GM23338 (cell line): ENCODE measurements at regions not wholly inside any gene's neighbourhood (a gene's known extent, or its start where the extent isn't known, plus 50 kb on each side); places are given as distances from the start of the nearest gene placed in this dataset.

Experiments used
- ATAC-seq: fragments of 200-7000 bp; cut with Tn5 transposase; 3 replicates; pipeline ENCODE4 v1.9.1; 2020
- DNase-seq: peaks from one replicate; pipeline ENCODE4 v3.0.0-alpha.2; 2015; ENCODE audit warnings: low spot score
- H2AFZ ChIP-seq: fragments of 200-600 bp; sonication (generic); 2 replicates; pipeline ENCODE4 v1.8.0; 2016; ENCODE audit warnings: antibody characterized with exemption, mild to moderate bottlenecking, moderate library complexity
- H3F3A ChIP-seq: fragments of 200-600 bp; sonication (generic); replicated peaks from 2 replicates; pipeline ENCODE4 v1.8.0; 2017; ENCODE audit warnings: antibody characterized with exemption, mixed run types, low read depth
- H3K27ac ChIP-seq: fragments of 200-600 bp; sonication (generic); 2 replicates; pipeline ENCODE4 v1.6.1; 2016; ENCODE audit warnings: low read depth
- H3K27me3 ChIP-seq: fragments of 200-600 bp; sonication (generic); 2 replicates; pipeline ENCODE4 v1.8.0; 2016; ENCODE audit warnings: mild to moderate bottlenecking, mixed run types, moderate library complexity; ENCODE audit not compliant: insufficient read depth
- H3K36me3 ChIP-seq: fragments of 200-600 bp; sonication (generic); 2 replicates; pipeline ENCODE4 v1.8.0; 2016; ENCODE audit warnings: mild to moderate bottlenecking; ENCODE audit not compliant: insufficient read depth
- H3K4me1 ChIP-seq: fragments of 200-600 bp; sonication (generic); 2 replicates; pipeline ENCODE4 v1.8.0; 2016; ENCODE audit warnings: mild to moderate bottlenecking, moderate library complexity; ENCODE audit not compliant: insufficient read depth
- H3K4me2 ChIP-seq: fragments of 200-600 bp; sonication (generic); 2 replicates; pipeline ENCODE4 v1.7.1; 2017; ENCODE audit warnings: mixed run types
- H3K4me3 ChIP-seq: fragments of 200-600 bp; sonication (generic); 2 replicates; pipeline ENCODE4 v1.6.1; 2016; ENCODE audit warnings: mixed run types
- H3K79me2 ChIP-seq: fragments of 200-600 bp; sonication (generic); replicated peaks from 2 replicates; pipeline ENCODE4 v1.8.0; 2017; ENCODE audit warnings: mild to moderate bottlenecking; ENCODE audit not compliant: insufficient read depth
- H3K9me2 ChIP-seq: fragments of 200-600 bp; sonication (generic); 2 replicates; pipeline ENCODE4 v1.8.0; 2017; ENCODE audit not compliant: insufficient read depth
- H4K20me1 ChIP-seq: fragments of 200-600 bp; sonication (generic); replicated peaks from 2 replicates; pipeline ENCODE4 v1.8.0; 2017; ENCODE audit warnings: mild to moderate bottlenecking; ENCODE audit not compliant: insufficient read depth
- H3K27ac Mint-ChIP-seq: 2 replicates; pipeline ENCODE4 v1.8.0; 2020; ENCODE audit warnings: inconsistent platforms, mild to moderate bottlenecking, moderate library complexity, mixed read lengths
- H3K27me3 Mint-ChIP-seq: 3 replicates; pipeline ENCODE4 v1.8.0; 2022; ENCODE audit warnings: low read depth, mild to moderate bottlenecking, moderate library complexity, mixed read lengths, inconsistent platforms; ENCODE audit not compliant: insufficient read depth, poor library complexity
- H3K36me3 Mint-ChIP-seq: 3 replicates; pipeline ENCODE4 v1.8.0; 2021; ENCODE audit warnings: low read depth, mild to moderate bottlenecking, inconsistent platforms, moderate library complexity, mixed read lengths
- H3K4me1 Mint-ChIP-seq: 3 replicates; pipeline ENCODE4 v1.8.0; 2020; ENCODE audit warnings: mild to moderate bottlenecking, inconsistent platforms, mixed read lengths
- H3K4me3 Mint-ChIP-seq: 3 replicates; pipeline ENCODE4 v1.8.0; 2021; ENCODE audit warnings: moderate library complexity, mild to moderate bottlenecking, inconsistent platforms, mixed read lengths
- H3K9me3 Mint-ChIP-seq: 3 replicates; pipeline ENCODE4 v1.8.0; 2020; ENCODE audit warnings: moderate library complexity, mild to moderate bottlenecking, inconsistent platforms, mixed read lengths
- CREB1 ChIP-seq: fragments of 250-450 bp; sonication (Bioruptor Pico); IDR thresholded peaks from 2 replicates; pipeline ENCODE4 v1.5.0; 2020; ENCODE audit warnings: low read depth, mild to moderate bottlenecking, moderate library complexity
- EZH2phosphoT487 ChIP-seq: fragments of 200-600 bp; sonication (generic); IDR thresholded peaks from one replicate; pipeline ENCODE4 v1.8.1; 2018; ENCODE audit warnings: antibody characterized with exemption; ENCODE audit not compliant: unreplicated experiment
- NANOG ChIP-seq: IDR thresholded peaks from 2 replicates; pipeline ENCODE4 v1.6.1; 2016; ENCODE audit warnings: antibody characterized with exemption, borderline replicate concordance
- POLR2AphosphoS5 ChIP-seq: IDR thresholded peaks from 2 replicates; pipeline ENCODE4 v1.6.1; 2016; ENCODE audit warnings: antibody characterized with exemption, low read depth
- STAT1 ChIP-seq: IDR thresholded peaks from one replicate; pipeline ENCODE4 v1.6.1; 2016; ENCODE audit warnings: antibody characterized with exemption; ENCODE audit not compliant: unreplicated experiment
- ZNF114 ChIP-seq: fragments of 250-450 bp; sonication (Bioruptor Pico); IDR thresholded peaks from 2 replicates; pipeline ENCODE4 v1.5.0; 2020; ENCODE audit warnings: mild to moderate bottlenecking, moderate library complexity
- ZNF331 ChIP-seq: fragments of 250-450 bp; sonication (Bioruptor Pico); IDR thresholded peaks from 2 replicates; pipeline ENCODE4 v1.5.0; 2020; ENCODE audit warnings: low read depth, mild to moderate bottlenecking, moderate library complexity
- TF ChIP-seq, protein P1 (sequence below): fragments of 250-450 bp; sonication (Bioruptor Pico); IDR thresholded peaks from 2 replicates; pipeline ENCODE4 v1.5.0; 2020; ENCODE audit warnings: mild to moderate bottlenecking, moderate library complexity
- TF ChIP-seq, protein P2 (sequence below), 2 experiments: fragments of 200-600 bp in 1 of 2; sonication (generic) in 1 of 2; conservative IDR thresholded peaks; 2 replicates each; pipeline versions ENCODE4 v1.5.1 to v1.6.1; 2016 to 2017; ENCODE audit warnings: antibody characterized with exemption in 2 of 2, low read depth in 2 of 2, mild to moderate bottlenecking in 2 of 2, moderate library complexity in 1 of 2
- TF ChIP-seq, protein P3 (sequence below): IDR thresholded peaks from 2 replicates; pipeline ENCODE4 v1.6.1; 2016; ENCODE audit warnings: antibody characterized with exemption
- TF ChIP-seq, protein P4 (sequence below): IDR thresholded peaks from one replicate; pipeline ENCODE4 v1.6.1; 2018; ENCODE audit warnings: antibody characterized with exemption; ENCODE audit not compliant: unreplicated experiment

DNA sequence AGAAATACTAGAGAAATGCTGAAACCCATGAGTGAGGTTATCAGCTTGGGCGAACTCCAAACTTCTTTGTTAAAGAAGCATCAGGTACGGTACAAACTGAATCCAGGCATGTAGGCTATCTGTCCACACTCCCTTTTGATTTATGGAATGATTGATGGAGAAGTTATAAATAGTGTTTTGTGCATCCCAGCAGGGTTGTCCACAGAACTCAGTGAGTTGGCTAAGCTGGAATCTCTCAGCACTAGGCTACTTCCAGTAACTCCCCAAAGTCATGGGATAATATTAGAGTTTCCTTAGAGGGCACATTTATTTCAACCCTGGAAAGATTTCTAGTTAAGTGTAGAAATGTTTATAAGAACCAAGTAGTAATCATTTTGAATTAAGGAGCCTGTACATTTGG, 186.2 kb upstream of the CRBN start:
- peaks cover 16% of the 10 kb centered on the region for H3K36me3 Mint-ChIP-seq
- DNase-seq (no peak), ATAC-seq (no peak)
- peaks cover 87% of the 10 kb centered on the region for H3K9me3 Mint-ChIP-seq
- Histone ChIP-seq H3K9me2 (no peaks in the 10 kb centered on the region), H3K79me2 (no peaks in the 10 kb centered on the region), H3K27ac (no peak overlapping the region), H3K27me3 (no peaks in the 10 kb centered on the region), H2AFZ (no peak overlapping the region), H3K36me3 (no peaks in the 10 kb centered on the region), H3K4me3 (no peak overlapping the region), H3F3A (no peaks in the 10 kb centered on the region), H3K4me1 (no peaks in the 10 kb centered on the region), H4K20me1 (no peaks in the 10 kb centered on the region), H3K4me2 (no peak overlapping the region)
- H3K27me3 Mint-ChIP-seq = peaks cover 1% of the 10 kb centered on the region
- no peaks in the 10 kb centered on the region for H3K4me1 Mint-ChIP-seq
- H3K4me3 Mint-ChIP-seq = no peak overlapping the region
- no peak for TF ChIP-seq EZH2phosphoT487
- TF ChIP-seq POLR2AphosphoS5 = no peak
- no peak for TF ChIP-seq NANOG
- TF ChIP-seq, protein P1, sequence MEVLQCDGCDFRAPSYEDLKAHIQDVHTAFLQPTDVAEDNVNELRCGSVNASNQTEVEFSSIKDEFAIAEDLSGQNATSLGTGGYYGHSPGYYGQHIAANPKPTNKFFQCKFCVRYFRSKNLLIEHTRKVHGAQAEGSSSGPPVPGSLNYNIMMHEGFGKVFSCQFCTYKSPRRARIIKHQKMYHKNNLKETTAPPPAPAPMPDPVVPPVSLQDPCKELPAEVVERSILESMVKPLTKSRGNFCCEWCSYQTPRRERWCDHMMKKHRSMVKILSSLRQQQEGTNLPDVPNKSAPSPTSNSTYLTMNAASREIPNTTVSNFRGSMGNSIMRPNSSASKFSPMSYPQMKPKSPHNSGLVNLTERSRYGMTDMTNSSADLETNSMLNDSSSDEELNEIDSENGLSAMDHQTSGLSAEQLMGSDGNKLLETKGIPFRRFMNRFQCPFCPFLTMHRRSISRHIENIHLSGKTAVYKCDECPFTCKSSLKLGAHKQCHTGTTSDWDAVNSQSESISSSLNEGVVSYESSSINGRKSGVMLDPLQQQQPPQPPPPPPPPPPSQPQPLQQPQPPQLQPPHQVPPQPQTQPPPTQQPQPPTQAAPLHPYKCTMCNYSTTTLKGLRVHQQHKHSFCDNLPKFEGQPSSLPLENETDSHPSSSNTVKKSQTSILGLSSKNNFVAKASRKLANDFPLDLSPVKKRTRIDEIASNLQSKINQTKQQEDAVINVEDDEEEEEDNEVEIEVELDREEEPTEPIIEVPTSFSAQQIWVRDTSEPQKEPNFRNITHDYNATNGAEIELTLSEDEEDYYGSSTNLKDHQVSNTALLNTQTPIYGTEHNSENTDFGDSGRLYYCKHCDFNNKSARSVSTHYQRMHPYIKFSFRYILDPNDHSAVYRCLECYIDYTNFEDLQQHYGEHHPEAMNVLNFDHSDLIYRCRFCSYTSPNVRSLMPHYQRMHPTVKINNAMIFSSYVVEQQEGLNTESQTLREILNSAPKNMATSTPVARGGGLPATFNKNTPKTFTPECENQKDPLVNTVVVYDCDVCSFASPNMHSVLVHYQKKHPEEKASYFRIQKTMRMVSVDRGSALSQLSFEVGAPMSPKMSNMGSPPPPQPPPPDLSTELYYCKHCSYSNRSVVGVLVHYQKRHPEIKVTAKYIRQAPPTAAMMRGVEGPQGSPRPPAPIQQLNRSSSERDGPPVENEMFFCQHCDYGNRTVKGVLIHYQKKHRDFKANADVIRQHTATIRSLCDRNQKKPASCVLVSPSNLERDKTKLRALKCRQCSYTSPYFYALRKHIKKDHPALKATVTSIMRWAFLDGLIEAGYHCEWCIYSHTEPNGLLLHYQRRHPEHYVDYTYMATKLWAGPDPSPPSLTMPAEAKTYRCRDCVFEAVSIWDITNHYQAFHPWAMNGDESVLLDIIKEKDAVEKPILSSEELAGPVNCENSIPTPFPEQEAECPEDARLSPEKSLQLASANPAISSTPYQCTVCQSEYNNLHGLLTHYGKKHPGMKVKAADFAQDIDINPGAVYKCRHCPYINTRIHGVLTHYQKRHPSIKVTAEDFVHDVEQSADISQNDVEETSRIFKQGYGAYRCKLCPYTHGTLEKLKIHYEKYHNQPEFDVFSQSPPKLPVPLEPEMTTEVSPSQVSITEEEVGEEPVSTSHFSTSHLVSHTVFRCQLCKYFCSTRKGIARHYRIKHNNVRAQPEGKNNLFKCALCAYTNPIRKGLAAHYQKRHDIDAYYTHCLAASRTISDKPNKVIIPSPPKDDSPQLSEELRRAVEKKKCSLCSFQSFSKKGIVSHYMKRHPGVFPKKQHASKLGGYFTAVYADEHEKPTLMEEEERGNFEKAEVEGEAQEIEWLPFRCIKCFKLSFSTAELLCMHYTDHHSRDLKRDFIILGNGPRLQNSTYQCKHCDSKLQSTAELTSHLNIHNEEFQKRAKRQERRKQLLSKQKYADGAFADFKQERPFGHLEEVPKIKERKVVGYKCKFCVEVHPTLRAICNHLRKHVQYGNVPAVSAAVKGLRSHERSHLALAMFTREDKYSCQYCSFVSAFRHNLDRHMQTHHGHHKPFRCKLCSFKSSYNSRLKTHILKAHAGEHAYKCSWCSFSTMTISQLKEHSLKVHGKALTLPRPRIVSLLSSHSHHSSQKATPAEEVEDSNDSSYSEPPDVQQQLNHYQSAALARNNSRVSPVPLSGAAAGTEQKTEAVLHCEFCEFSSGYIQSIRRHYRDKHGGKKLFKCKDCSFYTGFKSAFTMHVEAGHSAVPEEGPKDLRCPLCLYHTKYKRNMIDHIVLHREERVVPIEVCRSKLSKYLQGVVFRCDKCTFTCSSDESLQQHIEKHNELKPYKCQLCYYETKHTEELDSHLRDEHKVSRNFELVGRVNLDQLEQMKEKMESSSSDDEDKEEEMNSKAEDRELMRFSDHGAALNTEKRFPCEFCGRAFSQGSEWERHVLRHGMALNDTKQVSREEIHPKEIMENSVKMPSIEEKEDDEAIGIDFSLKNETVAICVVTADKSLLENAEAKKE = no peak
- TF ChIP-seq ZNF114 = no peak
- TF ChIP-seq, protein P2, sequence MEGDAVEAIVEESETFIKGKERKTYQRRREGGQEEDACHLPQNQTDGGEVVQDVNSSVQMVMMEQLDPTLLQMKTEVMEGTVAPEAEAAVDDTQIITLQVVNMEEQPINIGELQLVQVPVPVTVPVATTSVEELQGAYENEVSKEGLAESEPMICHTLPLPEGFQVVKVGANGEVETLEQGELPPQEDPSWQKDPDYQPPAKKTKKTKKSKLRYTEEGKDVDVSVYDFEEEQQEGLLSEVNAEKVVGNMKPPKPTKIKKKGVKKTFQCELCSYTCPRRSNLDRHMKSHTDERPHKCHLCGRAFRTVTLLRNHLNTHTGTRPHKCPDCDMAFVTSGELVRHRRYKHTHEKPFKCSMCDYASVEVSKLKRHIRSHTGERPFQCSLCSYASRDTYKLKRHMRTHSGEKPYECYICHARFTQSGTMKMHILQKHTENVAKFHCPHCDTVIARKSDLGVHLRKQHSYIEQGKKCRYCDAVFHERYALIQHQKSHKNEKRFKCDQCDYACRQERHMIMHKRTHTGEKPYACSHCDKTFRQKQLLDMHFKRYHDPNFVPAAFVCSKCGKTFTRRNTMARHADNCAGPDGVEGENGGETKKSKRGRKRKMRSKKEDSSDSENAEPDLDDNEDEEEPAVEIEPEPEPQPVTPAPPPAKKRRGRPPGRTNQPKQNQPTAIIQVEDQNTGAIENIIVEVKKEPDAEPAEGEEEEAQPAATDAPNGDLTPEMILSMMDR (conservative IDR thresholded peaks at IDR 0.05; ENCODE audit: low read depth in 2 of 2) = no peak
- no peak for TF ChIP-seq STAT1
- TF ChIP-seq CREB1 (CRISPR knock-in tag) = no peak
- TF ChIP-seq ZNF331 = no peak
- TF ChIP-seq, protein P3, sequence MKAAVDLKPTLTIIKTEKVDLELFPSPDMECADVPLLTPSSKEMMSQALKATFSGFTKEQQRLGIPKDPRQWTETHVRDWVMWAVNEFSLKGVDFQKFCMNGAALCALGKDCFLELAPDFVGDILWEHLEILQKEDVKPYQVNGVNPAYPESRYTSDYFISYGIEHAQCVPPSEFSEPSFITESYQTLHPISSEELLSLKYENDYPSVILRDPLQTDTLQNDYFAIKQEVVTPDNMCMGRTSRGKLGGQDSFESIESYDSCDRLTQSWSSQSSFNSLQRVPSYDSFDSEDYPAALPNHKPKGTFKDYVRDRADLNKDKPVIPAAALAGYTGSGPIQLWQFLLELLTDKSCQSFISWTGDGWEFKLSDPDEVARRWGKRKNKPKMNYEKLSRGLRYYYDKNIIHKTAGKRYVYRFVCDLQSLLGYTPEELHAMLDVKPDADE = no peak
- TF ChIP-seq, protein P4, sequence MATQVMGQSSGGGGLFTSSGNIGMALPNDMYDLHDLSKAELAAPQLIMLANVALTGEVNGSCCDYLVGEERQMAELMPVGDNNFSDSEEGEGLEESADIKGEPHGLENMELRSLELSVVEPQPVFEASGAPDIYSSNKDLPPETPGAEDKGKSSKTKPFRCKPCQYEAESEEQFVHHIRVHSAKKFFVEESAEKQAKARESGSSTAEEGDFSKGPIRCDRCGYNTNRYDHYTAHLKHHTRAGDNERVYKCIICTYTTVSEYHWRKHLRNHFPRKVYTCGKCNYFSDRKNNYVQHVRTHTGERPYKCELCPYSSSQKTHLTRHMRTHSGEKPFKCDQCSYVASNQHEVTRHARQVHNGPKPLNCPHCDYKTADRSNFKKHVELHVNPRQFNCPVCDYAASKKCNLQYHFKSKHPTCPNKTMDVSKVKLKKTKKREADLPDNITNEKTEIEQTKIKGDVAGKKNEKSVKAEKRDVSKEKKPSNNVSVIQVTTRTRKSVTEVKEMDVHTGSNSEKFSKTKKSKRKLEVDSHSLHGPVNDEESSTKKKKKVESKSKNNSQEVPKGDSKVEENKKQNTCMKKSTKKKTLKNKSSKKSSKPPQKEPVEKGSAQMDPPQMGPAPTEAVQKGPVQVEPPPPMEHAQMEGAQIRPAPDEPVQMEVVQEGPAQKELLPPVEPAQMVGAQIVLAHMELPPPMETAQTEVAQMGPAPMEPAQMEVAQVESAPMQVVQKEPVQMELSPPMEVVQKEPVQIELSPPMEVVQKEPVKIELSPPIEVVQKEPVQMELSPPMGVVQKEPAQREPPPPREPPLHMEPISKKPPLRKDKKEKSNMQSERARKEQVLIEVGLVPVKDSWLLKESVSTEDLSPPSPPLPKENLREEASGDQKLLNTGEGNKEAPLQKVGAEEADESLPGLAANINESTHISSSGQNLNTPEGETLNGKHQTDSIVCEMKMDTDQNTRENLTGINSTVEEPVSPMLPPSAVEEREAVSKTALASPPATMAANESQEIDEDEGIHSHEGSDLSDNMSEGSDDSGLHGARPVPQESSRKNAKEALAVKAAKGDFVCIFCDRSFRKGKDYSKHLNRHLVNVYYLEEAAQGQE = no peak
- no peak overlapping the region for H3K27ac Mint-ChIP-seq
